HG03565 (cell line): ENCODE measurements at regions not wholly inside any gene's neighbourhood (a gene's known extent, or its start where the extent isn't known, plus 50 kb on each side); places are given as distances from the start of the nearest gene placed in this dataset.
"Not testable (repeated sequence)": the region's sequence is repeated elsewhere in the genome, so short reads cannot be mapped to it uniquely, and the experiment has no call there.

Experiments
- ATAC-seq: cut with Tn5 transposase; IDR thresholded peaks from one replicate; pipeline ENCODE4 v1.9.1; 2021; ENCODE audit warnings: mild to moderate bottlenecking, moderate library complexity; ENCODE audit not compliant: unreplicated experiment

GRCh38 chr14:23829736-23830471 is 123.7 kb upstream of the DHRS4 start:
- ATAC-seq, result no peak

GRCh38 chr14:23831596-23831995 is 122.0 kb upstream of the DHRS4 start:
- no peak for ATAC-seq

- ATAC-seq, result no peak
These were observed 91.9 kb upstream of the DHRS4 start for GRCh38 chr14:23861666-23862065.

GRCh38 chr14:23862513-23862912 is 91.1 kb upstream of the DHRS4 start:
- ATAC-seq, result no peak

GRCh38 chr14:23863836-23864235 is 89.7 kb upstream of the DHRS4 start:
- ATAC-seq, result no peak

- ATAC-seq, result no peak
These were observed 89.3 kb upstream of the DHRS4 start for GRCh38 chr14:23864259-23864658.

GRCh38 chr14:23864861-23865260 is 88.7 kb upstream of the DHRS4 start:
- no peak for ATAC-seq

GRCh38 chr14:23865502-23865901 is 88.1 kb upstream of the DHRS4 start:
- ATAC-seq, result no peak

GRCh38 chr14:23866269-23866668 is 87.3 kb upstream of the DHRS4 start:
- no peak for ATAC-seq

GRCh38 chr14:23869078-23869719 is 84.4 kb upstream of the DHRS4 start:
- ATAC-seq, result no peak

GRCh38 chr14:23876160-23876750 is 77.3 kb upstream of the DHRS4 start:
- ATAC-seq, result no peak

- peak; percentile 47 for ATAC-seq
These were observed 76.5 kb upstream of the DHRS4 start for GRCh38 chr14:23877111-23877510.

GRCh38 chr14:23877538-23878180 is 75.9 kb upstream of the DHRS4 start:
- ATAC-seq, result peak; percentile 61

- no peak for ATAC-seq
These were observed 72.3 kb upstream of the DHRS4 start for GRCh38 chr14:23881282-23881681.

GRCh38 chr14:23883684-23884540 is 69.7 kb upstream of the DHRS4 start:
- ATAC-seq, result no peak

GRCh38 chr14:23884541-23884904 is 69.0 kb upstream of the DHRS4 start:
- ATAC-seq, result no peak

- ATAC-seq, result no peak
These were observed 66.0 kb upstream of the DHRS4 start for GRCh38 chr14:23887536-23887935.

- ATAC-seq, result not testable (repeated sequence)
These were observed 61.9 kb upstream of the DHRS4 start for GRCh38 chr14:23891717-23892116.

GRCh38 chr14:23892289-23892688 is 61.3 kb upstream of the DHRS4 start:
- not testable (repeated sequence) for ATAC-seq

GRCh38 chr14:23894362-23895052 is 59.1 kb upstream of the DHRS4 start:
- ATAC-seq, result no peak
